Brain microvascular endothelial cell (primary cell): ENCODE measurements at regions not wholly inside any gene's neighbourhood (a gene's known extent, or its start where the extent isn't known, plus 50 kb on each side); places are given as distances from the start of the nearest gene placed in this dataset.
"Not testable (repeated sequence)": the region's sequence is repeated elsewhere in the genome, so short reads cannot be mapped to it uniquely, and the experiment has no call there.

Source experiments
- DNase-seq: peaks from one replicate; pipeline ENCODE4 v3.0.0-alpha.2; 2020
- H3K27ac ChIP-seq: fragments of 250-450 bp; sonication (Bioruptor Pico); 2 replicates; pipeline ENCODE4 v1.5.1; 2020; ENCODE audit warnings: mild to moderate bottlenecking, moderate library complexity
- H3K27me3 ChIP-seq: fragments of 250-450 bp; sonication (Bioruptor Pico); replicated peaks from 2 replicates; pipeline ENCODE4 v1.5.1; 2020; ENCODE audit warnings: mild to moderate bottlenecking
- H3K36me3 ChIP-seq: fragments of 250-450 bp; sonication (Bioruptor Pico); replicated peaks from 2 replicates; pipeline ENCODE4 v1.5.1; 2020; ENCODE audit warnings: mild to moderate bottlenecking
- H3K4me3 ChIP-seq: 2 replicates; pipeline ENCODE4 v1.5.1; 2011; ENCODE audit warnings: low read depth, mild to moderate bottlenecking, control low read depth, low read length, moderate library complexity
- in situ Hi-C: cut with HindIII; loops from 2 replicates; pipeline ENCODE4 v1.10.0; 2017; ENCODE audit warnings: low sequenced_read_pairs, low pct_ligation_motif_present
- TF ChIP-seq, protein P1 (sequence below): IDR thresholded peaks from 2 replicates; pipeline ENCODE4 v1.5.1; 2011; ENCODE audit warnings: low read depth, mild to moderate bottlenecking, moderate library complexity, low read length, control low read depth, inconsistent platforms; ENCODE audit errors: missing control alignments

DNA sequence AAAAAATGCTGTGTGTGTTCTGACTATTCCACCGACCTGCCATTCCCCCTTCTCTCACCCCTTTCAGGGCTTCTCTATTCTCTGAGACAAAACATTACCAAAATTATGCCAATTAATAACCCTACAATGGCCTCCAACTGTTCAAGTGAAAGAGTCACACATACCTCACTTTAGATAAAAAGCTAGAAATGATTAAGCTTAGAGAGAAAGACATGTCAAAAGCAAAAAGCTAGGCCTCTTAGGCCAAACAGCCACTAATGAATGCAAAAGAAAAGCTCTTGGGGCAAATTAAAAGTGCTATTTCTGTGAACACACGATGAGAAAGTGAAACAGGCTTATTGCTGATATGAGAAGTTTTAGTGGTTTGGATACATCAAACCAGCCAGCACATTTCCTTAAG lies 279.6 kb upstream of the GRAMD2B start:
- TF ChIP-seq, protein P1, sequence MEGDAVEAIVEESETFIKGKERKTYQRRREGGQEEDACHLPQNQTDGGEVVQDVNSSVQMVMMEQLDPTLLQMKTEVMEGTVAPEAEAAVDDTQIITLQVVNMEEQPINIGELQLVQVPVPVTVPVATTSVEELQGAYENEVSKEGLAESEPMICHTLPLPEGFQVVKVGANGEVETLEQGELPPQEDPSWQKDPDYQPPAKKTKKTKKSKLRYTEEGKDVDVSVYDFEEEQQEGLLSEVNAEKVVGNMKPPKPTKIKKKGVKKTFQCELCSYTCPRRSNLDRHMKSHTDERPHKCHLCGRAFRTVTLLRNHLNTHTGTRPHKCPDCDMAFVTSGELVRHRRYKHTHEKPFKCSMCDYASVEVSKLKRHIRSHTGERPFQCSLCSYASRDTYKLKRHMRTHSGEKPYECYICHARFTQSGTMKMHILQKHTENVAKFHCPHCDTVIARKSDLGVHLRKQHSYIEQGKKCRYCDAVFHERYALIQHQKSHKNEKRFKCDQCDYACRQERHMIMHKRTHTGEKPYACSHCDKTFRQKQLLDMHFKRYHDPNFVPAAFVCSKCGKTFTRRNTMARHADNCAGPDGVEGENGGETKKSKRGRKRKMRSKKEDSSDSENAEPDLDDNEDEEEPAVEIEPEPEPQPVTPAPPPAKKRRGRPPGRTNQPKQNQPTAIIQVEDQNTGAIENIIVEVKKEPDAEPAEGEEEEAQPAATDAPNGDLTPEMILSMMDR: no peak
- H3K4me3 ChIP-seq: no peak overlapping the region
- in situ Hi-C loops: no loop called here
- H3K27me3 ChIP-seq: no peaks in the 10 kb centered on the region
- H3K27ac ChIP-seq: no peak overlapping the region
- no peak for DNase-seq
- no peaks in the 10 kb centered on the region for H3K36me3 ChIP-seq

DNA sequence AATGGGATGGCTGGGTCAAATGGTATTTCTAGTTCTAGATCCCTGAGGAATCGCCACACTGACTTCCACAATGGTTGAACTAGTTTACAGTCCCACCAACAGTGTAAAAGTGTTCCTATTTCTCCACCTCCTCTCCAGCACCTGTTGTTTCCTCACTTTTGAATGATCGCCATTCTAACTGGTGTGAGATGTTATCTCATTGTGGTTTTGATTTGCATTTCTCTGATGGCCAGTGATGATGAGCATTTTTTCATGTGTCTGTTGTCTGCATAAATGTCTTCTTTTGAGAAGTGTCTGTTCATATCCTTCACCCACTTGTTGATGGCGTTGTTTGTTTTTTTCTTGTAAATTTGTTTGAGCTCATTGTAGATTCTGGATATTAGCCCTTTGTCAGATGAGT lies 272.9 kb upstream of the GRAMD2B start:
- H3K4me3 ChIP-seq, DNase-seq, H3K27ac ChIP-seq, in situ Hi-C loops, H3K27me3 ChIP-seq, H3K36me3 ChIP-seq: not testable (repeated sequence)

DNA sequence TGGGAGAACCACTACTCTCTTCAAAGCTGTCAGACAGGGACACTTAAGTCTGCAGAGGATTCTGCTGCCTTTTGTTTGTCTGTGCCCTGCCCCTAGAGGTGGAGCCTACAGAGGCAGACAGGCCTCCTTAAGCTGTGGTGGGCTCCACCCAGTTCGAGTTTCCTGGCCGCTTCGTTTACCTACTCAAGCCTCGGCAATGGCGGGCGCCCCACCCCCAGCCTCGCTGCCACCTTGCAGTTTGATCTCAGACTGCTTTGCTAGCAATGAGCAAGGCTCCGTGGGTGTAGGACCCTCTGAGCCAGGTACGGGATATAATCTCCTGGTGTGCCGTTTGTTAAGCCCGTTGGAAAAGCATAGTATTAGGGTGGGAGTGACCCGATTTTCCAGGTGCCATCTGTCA lies 267.9 kb upstream of the GRAMD2B start:
- H3K27me3 ChIP-seq, in situ Hi-C loops, H3K27ac ChIP-seq, H3K4me3 ChIP-seq, H3K36me3 ChIP-seq, DNase-seq: not testable (repeated sequence)

DNA sequence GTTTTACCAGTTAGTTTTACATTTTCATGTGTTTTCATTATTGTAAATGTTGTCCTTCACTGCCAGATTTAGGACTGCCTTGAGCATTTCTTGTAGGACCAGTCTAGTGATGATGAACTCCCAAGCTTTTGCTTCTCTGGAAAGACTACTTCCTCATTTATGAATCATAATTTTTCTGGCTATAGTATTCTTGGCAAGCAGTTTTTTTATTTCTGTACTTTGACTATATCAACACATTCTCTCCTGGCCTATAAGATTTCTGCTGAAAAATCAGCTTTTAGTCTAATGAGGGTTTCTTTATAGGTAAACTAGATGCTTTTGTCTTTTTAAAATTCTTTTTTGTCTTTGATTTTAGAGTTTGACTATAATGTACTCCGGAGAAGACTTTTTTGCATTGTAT lies 256.8 kb upstream of the GRAMD2B start:
- Histone ChIP-seq H3K27me3 (no peaks in the 10 kb centered on the region), H3K4me3 (no peak overlapping the region), H3K36me3 (no peaks in the 10 kb centered on the region), H3K27ac (no peak overlapping the region)
- DNase-seq: no peak
- in situ Hi-C loops: no loop called here
- TF ChIP-seq, protein P1: no peak

DNA sequence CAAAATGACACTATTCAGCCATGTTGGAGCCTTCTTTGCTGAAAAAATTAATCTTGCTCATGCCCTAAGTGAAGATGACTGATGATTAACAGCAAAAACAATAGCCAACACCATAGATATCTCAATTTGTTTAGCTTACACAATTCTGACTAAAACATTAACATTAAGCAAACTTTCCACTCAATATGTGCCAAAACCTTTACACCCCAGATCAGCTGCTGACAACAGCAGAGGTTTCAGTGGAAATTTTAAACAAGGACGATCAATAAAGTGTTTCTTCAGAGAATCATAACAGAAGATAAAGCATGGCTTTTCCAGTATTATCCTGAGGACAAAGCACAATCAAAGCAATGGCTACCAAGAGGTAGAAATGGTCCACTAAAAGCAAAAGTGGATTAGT lies 254.4 kb upstream of the GRAMD2B start:
- DNase-seq: no peak
- in situ Hi-C loops: no loop called here
- H3K27me3 ChIP-seq: no peaks in the 10 kb centered on the region
- H3K27ac ChIP-seq: no peak overlapping the region
- H3K36me3 ChIP-seq: no peaks in the 10 kb centered on the region
- TF ChIP-seq, protein P1: no peak
- H3K4me3 ChIP-seq: no peak overlapping the region

DNA sequence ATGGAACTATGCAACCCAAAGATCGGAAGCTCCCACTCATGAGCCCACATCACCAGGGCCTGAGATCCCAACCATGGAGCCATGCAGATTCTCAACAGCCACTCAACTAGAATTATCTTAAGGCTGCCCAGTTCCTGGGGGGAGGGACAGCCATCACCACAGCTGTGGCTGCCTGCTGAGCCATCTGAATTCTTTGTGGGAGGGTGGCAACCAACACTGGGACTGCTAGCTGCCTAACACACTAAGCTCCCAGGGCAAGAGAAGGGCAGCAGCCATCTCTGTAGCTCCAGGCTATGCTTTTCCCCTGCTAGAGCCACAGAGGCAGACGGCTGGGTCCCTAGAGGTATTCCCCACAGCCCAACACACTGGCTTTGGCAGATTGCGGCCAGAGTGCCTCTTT lies 251.3 kb upstream of the GRAMD2B start:
- in situ Hi-C loops: no loop called here
- TF ChIP-seq, protein P1: no peak
- H3K27ac ChIP-seq: no peak overlapping the region

DNA sequence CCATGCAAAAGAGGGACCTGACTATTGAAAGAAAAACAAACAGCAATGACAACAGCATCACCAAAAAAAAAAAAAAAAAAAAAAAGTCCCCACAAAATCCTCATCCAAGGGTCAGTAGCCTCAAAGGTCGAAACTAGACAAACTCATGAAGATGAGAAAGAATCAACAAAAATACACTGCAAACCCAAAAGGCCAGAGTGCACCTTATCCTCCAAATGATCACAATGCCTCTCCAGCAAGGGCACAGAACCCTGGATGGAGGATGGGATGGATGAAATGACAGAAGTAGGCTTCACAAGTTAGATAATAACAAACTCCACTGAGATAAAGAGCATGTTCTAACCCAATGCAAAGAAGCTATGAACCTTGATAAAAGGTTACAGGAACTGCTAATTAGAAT lies 250.4 kb upstream of the GRAMD2B start:
- Histone ChIP-seq H3K27ac (no peak overlapping the region), H3K27me3 (no peaks in the 10 kb centered on the region), H3K36me3 (no peaks in the 10 kb centered on the region), H3K4me3 (no peak overlapping the region)
- in situ Hi-C loops: no loop called here
- no peak for DNase-seq
- TF ChIP-seq, protein P1: no peak

More for the DNA sequence above, 251.3 kb upstream of the GRAMD2B start:
- Histone ChIP-seq H3K4me3 (no peak overlapping the region), H3K27me3 (no peaks in the 10 kb centered on the region), H3K36me3 (no peaks in the 10 kb centered on the region)
- no peak for DNase-seq
